Activated CD8-positive, alpha-beta T cell treated with anti-CD3 and anti-CD28 coated beads for 36 hours (primary cell): ENCODE measurements at regions not wholly inside any gene's neighbourhood (a gene's known extent, or its start where the extent isn't known, plus 50 kb on each side); places are given as distances from the start of the nearest gene placed in this dataset.

Source experiments
- ATAC-seq: fragments of 200-7000 bp; cut with Tn5 transposase; one replicate; pipeline ENCODE4 v1.10.0; 2021; ENCODE audit warnings: mild to moderate bottlenecking, moderate library complexity
- CTCF ChIA-PET: fragments of 350-600 bp; sonication (Branson Sonifier 250); formaldehyde crosslinking; loops from one replicate; lab custom pipeline; 2021; ENCODE audit warnings: antibody characterized with exemption; lab: Charles Lee
- POLR2A ChIA-PET: fragments of 350-600 bp; sonication (Branson Sonifier 250); formaldehyde crosslinking; loops from one replicate; lab custom pipeline; 2021; ENCODE audit warnings: antibody characterized with exemption; lab: Charles Lee
- DNase-seq: peaks from one replicate; pipeline ENCODE4 v3.0.0-alpha.2; 2020
- H3K27ac Mint-ChIP-seq: one replicate; pipeline ENCODE4 v1.8.0; 2021; ENCODE audit warnings: mild to moderate bottlenecking, mixed read lengths
- H3K27me3 Mint-ChIP-seq: one replicate; pipeline ENCODE4 v1.8.0; 2021; ENCODE audit warnings: mixed read lengths
- H3K36me3 Mint-ChIP-seq: one replicate; pipeline ENCODE4 v1.8.0; 2021; ENCODE audit warnings: low read depth, mixed read lengths
- H3K4me1 Mint-ChIP-seq: one replicate; pipeline ENCODE4 v1.8.0; 2021; ENCODE audit warnings: low read depth, mixed read lengths
- H3K4me3 Mint-ChIP-seq: one replicate; pipeline ENCODE4 v1.8.0; 2021; ENCODE audit warnings: mild to moderate bottlenecking, moderate library complexity, mixed read lengths
- H3K9me3 Mint-ChIP-seq: one replicate; pipeline ENCODE4 v1.8.0; 2021; ENCODE audit warnings: mixed read lengths
- intact Hi-C: fragments of 100-400 bp; cut with micrococcal nuclease; formaldehyde crosslinking; loops from one replicate; pipeline ENCODE4 v1.10.0; 2022
- TF ChIP-seq, protein P1 (sequence below): fragments of 200-600 bp; IDR thresholded peaks from one replicate; pipeline ENCODE4 v1.8.0; 2022; ENCODE audit warnings: antibody characterized with exemption, mild to moderate bottlenecking

DNA sequence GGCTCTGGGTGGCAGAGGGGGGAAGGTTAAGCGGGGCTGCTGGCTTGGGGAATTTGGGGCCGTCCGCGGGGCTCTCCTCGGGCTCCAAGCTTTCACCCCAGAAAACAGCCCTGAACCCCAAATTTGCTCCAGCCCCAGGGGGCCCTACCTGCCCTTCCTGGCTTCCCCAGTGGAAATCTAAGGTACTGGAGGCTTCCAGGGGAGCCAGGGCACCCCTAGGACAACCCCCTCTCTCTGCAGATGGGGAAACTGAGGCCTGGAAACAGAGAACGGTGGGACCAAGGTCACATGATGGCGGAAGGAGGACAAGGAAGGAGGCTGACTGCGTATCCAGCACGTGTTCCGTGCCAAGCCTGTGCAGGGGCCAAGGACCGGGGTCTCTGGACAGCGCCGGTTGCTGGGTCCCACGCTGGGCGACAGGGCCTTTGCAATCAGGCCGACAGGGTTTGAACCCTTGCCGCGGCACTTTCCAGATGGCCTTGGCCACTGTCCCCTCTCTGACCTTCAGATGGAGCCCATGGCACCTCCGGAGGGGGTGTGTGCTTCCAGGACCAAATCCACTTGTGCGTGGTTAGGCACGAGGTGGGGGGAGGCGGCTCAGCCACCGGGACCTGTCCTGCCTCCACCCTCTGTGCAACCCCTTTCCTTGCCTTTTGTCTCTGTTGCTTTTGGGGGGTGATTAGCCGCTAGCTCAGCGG lies 183.1 kb downstream of the C9orf50 start:
- Mint-ChIP-seq H3K4me1 (peaks cover 21% of the 10 kb centered on the region), H3K4me3 (peak overlapping the region; percentile 37), H3K9me3 (no peaks in the 10 kb centered on the region), H3K36me3 (no peaks in the 10 kb centered on the region), H3K27me3 (peaks cover 35% of the 10 kb centered on the region), H3K27ac (no peak overlapping the region)
- TF ChIP-seq, protein P1, sequence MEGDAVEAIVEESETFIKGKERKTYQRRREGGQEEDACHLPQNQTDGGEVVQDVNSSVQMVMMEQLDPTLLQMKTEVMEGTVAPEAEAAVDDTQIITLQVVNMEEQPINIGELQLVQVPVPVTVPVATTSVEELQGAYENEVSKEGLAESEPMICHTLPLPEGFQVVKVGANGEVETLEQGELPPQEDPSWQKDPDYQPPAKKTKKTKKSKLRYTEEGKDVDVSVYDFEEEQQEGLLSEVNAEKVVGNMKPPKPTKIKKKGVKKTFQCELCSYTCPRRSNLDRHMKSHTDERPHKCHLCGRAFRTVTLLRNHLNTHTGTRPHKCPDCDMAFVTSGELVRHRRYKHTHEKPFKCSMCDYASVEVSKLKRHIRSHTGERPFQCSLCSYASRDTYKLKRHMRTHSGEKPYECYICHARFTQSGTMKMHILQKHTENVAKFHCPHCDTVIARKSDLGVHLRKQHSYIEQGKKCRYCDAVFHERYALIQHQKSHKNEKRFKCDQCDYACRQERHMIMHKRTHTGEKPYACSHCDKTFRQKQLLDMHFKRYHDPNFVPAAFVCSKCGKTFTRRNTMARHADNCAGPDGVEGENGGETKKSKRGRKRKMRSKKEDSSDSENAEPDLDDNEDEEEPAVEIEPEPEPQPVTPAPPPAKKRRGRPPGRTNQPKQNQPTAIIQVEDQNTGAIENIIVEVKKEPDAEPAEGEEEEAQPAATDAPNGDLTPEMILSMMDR, result no peak
- intact Hi-C loops, result no loop called here
- ATAC-seq (no peak), DNase-seq (no peak)
- CTCF ChIA-PET, result interaction anchor here (1.1 kb wide), 1 partner anchor 187 kb away, joined by 3 read pairs; no protein-coding TSS in a partner anchor
- POLR2A ChIA-PET, result interaction anchor here (1.2 to 2.6 kb wide), 2 partner anchors 10 to 21 kb away, joined by 5 to 11 read pairs; no protein-coding TSS in a partner anchor

DNA sequence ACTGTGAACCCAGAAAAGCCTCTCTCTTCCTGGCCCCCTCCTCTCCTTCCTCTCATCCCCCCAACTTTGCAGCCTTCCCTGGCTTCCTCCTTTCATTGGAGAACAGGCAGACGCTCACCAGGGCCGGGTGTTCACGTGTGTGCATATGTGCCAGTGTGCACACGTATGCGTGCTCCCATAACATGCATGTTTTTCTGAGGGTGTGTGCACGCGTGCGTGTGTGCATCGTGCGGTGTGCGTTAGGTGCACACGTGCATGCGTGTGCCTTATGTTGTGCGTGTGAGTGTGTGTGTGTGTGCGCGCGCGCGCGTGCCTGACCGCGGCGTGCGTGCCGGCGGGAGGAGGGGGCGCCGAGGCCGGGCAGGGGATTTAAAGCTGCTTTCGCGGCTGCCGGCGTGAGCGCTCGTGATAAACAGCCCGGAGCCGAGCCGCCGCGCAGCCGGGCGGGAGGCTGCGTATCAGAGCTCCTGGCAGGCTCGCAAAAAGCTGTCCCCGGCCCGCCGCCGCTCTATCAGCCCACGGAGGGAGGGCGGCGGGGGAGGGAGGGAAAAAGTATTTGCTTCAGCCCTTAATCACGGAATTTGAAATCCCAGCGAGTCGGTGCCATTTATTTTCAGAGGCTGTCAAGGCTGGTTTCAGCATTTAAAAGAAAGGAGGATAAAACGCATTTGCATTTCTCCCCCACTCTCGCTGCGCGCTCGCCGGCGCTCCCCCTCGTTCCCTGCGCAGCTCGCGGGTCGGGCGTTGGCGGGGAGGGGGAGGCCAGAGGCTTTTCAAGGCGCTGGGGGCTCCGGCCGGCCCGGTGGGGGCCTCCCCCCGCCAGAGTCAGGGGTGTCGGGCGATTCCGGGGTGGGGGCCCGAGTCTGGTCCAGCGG lies 183.9 kb downstream of the C9orf50 start:
- Mint-ChIP-seq H3K4me1 (peaks cover 21% of the 10 kb centered on the region), H3K36me3 (no peaks in the 10 kb centered on the region), H3K4me3 (peak overlapping the region; percentile 68), H3K27me3 (peaks cover 35% of the 10 kb centered on the region), H3K9me3 (no peaks in the 10 kb centered on the region), H3K27ac (no peak overlapping the region)
- intact Hi-C loops, result no loop called here
- DNase-seq (peak; percentile 45), ATAC-seq (peak; percentile 67)
- ChIA-PET CTCF (interaction anchor here (1.1 kb wide), 1 partner anchor 187 kb away, joined by 3 read pairs; no protein-coding TSS in a partner anchor), POLR2A (interaction anchor here (1.1 to 2.6 kb wide), 3 partner anchors 9 to 48 kb away, joined by 3 to 11 read pairs (median 5); no protein-coding TSS in a partner anchor)
- TF ChIP-seq, protein P1, result no peak

DNA sequence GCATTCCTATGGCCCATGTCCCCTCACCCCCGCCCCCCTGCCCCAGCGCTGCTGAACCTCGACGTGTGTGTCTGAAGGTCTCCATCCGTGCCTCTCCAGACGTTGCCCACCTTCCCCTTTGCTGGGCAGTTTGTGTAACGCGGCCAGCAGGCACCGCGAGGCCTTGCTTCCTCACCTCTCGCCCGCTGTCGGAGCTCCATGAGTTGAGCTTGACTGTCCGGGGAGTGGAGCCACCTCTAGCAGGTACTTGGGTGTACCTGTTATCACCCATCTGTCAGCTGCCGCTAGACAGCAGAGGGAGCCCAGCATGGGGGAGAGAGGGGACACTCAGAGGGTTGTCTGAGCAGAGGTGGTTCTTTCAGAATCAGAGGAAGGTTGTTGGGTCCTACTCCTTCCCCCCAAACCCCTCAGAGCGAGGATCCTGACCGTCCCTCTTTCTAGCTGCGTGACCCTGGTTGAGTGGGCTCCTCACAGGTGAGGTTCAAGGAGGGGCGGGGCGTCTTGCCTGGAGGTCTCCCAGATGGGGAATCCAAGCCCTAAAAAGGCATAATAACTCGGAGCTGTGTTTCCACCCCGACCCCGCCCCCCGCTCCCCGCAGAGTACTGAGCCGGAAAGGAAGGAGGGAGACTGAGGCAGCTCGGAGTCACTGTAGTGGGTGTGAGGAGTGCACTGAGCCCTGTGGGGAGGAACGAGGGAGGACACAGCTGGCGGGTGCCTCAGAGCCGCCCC lies 184.7 kb downstream of the C9orf50 start:
- no peak overlapping the region for H3K27ac Mint-ChIP-seq
- H3K4me1 Mint-ChIP-seq, result peaks cover 21% of the 10 kb centered on the region
- no peak overlapping the region for H3K4me3 Mint-ChIP-seq
- H3K9me3 Mint-ChIP-seq, result no peaks in the 10 kb centered on the region
- peaks cover 35% of the 10 kb centered on the region for H3K27me3 Mint-ChIP-seq
- TF ChIP-seq, protein P1, result no peak
- DNase-seq (no peak), ATAC-seq (no peak)
- POLR2A ChIA-PET, result interaction anchor here (0.7 to 2.6 kb wide), 3 partner anchors 11 to 48 kb away, joined by 3 to 11 read pairs (median 3); no protein-coding TSS in a partner anchor
- intact Hi-C loops, result no loop called here
- CTCF ChIA-PET, result interaction anchor here (1.1 kb wide), 1 partner anchor 188 kb away, joined by 3 read pairs; no protein-coding TSS in a partner anchor
- no peaks in the 10 kb centered on the region for H3K36me3 Mint-ChIP-seq

DNA sequence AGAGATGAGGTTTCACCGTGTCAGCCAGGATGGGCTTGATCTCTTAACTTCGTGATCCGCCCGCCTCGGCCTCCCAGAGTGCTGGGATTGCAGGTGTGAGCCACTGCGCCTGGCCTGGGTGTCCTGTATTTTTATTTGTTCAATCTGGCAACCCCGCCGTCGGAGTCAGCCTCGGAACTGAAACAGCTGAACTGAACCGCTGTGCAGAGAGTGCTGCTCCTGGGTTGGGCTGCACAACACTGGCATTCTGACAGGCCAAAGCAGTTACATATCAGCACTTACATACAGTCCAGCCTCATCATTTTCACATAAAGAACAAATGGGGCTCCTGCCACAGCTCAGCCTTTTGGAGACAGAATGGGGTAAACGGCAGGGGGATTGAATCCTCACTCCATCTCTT lies 185.6 kb downstream of the C9orf50 start:
- intact Hi-C loops, result no loop called here
- Mint-ChIP-seq H3K4me1 (peaks cover 18% of the 10 kb centered on the region), H3K27ac (no peak overlapping the region), H3K4me3 (no peak overlapping the region), H3K27me3 (peaks cover 34% of the 10 kb centered on the region), H3K9me3 (no peaks in the 10 kb centered on the region), H3K36me3 (no peaks in the 10 kb centered on the region)
- ChIA-PET POLR2A (no interaction called here), CTCF (no interaction called here)
- TF ChIP-seq, protein P1, result no peak
- no peak for DNase-seq
- no peak for ATAC-seq
